ENCODE measurements at regions not wholly inside any gene's neighbourhood (a gene's known extent, or its start where the extent isn't known, plus 50 kb on each side); places are given as distances from the start of the nearest gene placed in this dataset.
A peak's percentile ranks its signal among the peaks of the same experiment; 100 is the strongest.

DNA sequence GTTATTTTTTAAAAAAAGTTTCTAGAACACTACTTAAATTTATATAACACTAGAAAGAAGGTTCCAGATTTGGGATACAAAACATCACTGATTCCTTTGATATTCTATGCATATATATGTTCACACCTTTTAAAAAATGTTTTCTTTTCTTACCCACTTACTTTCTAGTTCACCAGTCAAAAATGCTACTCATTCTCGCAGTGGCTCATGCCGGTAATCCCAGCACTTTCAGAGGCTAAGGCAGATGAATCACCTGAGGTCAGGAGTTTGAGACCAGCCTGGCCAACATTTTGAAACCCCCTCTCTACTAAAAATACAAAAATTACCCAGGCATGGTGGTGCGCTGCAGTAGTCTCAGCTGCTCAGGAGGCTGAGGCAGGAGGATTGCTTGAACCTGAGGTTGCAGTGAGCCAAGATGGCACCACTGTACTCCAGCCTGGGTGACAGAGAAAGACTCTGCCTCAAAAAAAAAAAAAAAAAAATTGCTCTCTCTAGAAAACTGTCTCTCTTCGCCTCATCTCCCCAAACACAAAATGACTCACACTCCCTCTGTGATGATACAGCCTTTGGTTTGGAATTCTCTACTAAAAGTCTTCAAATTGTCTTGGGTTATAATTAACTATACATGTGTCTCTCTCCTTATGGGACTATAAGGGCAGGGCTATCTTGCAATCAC, 52.6 kb upstream of the TGFBR2 start:
- peak; percentile 46 for DNase-seq (ENCODE audit: low read depth)

- no peak for DNase-seq (ENCODE audit: low read depth)
Measured at GRCh38 chr3:30554317-30554690, 52.1 kb upstream of the TGFBR2 start.

- DNase-seq (ENCODE audit: low read depth) = no peak
Measured at GRCh38 chr3:30555968-30556367, 50.4 kb upstream of the TGFBR2 start.

Data from stromal cell of bone marrow (primary cell).